Adrenal gland (tissue), 5 donors: ENCODE measurements at regions not wholly inside any gene's neighbourhood (a gene's known extent, or its start where the extent isn't known, plus 50 kb on each side); places are given as distances from the start of the nearest gene placed in this dataset.

Experiments used
- POLR2A ChIP-seq, 2 donors: fragments of 450-650 bp; IDR thresholded peaks; one replicate each; pipeline ENCODE4 v1.6.1; 2017; ENCODE audit warnings: antibody characterized with exemption in 2 of 2, mild to moderate bottlenecking in 2 of 2, moderate library complexity in 1 of 2
- TF ChIP-seq, protein P1 (sequence below), 6 experiments: fragments of 450-650 bp in 4 of 6; fragments of 200-600 bp in 2 of 6; sonication (generic) in 1 of 6; IDR thresholded peaks; 1 replicate in 5 of 6; 2 replicates in 1 of 6; pipeline versions ENCODE4 v1.5.1 to v1.8.0; 2016 to 2021; ENCODE audit warnings: antibody characterized with exemption in 6 of 6, mild to moderate bottlenecking in 2 of 6, moderate library complexity in 1 of 6
- donor health status: DM: no; HTN: no; CAD: no.

DNA sequence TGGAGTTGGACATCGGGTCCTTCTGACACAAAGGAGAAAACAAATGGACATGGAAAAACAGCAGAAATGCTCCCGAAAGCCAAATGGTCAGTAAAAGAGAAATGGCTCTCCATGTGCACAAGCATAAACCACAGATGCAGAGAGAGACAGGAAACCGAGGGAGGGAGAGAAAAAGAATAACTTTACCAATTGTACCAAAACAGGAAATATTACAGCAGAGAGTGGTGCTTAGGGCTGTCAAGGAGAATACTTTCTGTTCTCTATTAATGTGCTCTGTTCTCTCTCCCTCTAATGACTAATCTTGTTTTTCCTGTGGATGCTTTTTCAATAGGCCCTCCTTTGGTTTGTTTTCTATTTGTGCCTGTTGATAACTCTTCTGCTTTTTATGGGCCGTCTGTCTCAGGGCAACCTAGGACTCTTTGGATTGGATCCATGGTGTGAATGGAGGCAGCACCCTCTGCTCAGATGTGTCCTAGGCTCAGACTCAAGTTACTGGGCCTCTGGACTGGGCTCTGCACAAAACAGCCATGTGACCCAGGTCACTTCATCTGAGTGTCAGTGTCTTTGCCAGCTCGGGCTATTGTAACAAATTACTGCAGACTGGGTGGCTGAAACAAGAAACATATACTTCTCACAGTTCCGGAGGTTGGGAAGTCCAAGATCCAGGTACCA is 663.0 kb downstream of the NPHP4 start:
- TF ChIP-seq, protein P1, sequence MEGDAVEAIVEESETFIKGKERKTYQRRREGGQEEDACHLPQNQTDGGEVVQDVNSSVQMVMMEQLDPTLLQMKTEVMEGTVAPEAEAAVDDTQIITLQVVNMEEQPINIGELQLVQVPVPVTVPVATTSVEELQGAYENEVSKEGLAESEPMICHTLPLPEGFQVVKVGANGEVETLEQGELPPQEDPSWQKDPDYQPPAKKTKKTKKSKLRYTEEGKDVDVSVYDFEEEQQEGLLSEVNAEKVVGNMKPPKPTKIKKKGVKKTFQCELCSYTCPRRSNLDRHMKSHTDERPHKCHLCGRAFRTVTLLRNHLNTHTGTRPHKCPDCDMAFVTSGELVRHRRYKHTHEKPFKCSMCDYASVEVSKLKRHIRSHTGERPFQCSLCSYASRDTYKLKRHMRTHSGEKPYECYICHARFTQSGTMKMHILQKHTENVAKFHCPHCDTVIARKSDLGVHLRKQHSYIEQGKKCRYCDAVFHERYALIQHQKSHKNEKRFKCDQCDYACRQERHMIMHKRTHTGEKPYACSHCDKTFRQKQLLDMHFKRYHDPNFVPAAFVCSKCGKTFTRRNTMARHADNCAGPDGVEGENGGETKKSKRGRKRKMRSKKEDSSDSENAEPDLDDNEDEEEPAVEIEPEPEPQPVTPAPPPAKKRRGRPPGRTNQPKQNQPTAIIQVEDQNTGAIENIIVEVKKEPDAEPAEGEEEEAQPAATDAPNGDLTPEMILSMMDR (IDR thresholded peaks at IDR 0.05) = no peak
- no peak for TF ChIP-seq POLR2A (IDR thresholded peaks at IDR 0.05)
